Kidney tubule cell (primary cell): ENCODE measurements at regions not wholly inside any gene's neighbourhood (a gene's known extent, or its start where the extent isn't known, plus 50 kb on each side); places are given as distances from the start of the nearest gene placed in this dataset.

Source experiments
- DNase-seq: peaks from one replicate; pipeline ENCODE4 v3.0.0-alpha.2; 2018; ENCODE audit warnings: low spot score

DNA sequence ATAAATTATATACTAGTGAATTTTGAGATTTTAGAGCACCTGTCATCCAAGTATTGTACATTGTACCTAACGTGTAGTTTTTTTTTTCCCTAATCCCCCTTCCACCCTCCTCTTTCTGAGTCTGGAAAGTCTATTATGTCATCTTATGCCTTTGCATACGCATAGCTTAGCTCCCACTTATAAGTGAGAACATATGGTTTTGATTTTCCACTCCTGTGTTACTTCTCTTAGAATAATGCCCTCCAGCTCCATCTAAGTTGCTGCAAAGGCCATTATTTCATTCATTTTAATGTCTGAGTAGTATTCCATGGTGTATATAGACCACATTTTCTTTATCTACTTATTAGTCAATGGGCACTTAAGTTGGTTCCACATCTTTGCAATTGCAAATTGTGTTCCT, 177.0 kb upstream of the C16orf82 start:
- no peak for DNase-seq

DNA sequence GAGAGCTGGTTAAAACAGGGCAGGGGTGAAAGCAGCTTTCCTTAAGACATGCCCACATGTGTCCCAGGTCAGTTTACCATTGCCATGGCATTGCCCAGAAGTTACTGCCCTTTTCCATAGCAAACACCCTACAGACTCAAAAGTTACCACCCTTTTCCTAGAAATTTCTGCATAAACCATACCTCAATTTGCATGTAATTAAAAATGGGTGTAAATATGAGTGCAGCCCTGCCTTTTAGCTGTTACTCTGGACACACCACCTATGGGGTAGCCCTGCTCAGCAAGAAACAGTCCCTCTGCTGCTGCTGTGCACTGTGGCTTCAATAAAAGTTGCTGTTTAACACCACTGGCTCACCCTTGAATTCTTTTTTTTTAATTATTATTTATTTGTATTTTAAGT, 168.5 kb upstream of the C16orf82 start:
- DNase-seq, result no peak

GRCh38 chr16:26901196-26901861, 165.4 kb upstream of the C16orf82 start:
- no peak for DNase-seq

GRCh38 chr16:26901983-26902382, 164.7 kb upstream of the C16orf82 start:
- DNase-seq, result no peak

DNA sequence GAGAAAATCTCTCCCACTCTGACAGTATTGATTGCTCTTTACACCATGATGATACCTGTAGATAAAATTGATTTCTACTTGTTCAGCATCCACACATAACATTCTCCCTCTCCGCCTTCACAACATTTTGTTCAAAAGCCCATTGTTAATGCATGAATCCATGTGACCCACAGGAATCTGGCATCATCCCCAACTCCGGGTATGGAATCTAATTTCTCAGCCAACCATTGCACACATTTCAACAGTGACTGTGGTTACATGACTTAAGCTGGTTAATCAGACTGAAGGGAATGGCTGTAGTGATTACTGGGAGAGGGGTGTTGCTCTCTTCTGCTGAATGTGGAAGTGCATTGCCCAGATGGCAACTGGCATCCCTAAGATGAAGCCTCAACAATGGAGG, 161.4 kb upstream of the C16orf82 start:
- DNase-seq, result no peak

DNA sequence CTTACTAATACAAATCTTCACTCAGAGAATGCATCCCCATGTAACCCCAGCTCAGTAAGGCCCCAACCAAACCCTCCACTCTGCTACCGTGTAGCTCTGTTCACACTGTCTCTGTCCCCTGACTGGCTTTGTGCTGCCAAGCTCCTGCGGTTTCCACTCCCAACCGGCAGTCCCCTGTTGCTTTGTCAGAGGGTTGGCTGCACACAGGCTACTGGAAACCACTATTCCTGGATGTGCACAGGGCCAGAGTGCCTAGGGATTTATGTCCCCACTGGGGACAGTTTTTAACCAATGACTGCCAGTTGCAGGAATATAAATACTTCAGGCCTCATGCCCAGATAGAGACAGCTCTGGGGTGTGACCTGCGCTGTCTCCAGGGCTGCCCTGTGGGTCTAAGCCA, 157.1 kb upstream of the C16orf82 start:
- DNase-seq, result no peak

- no peak for DNase-seq
Observed at GRCh38 chr16:26911436-26911835, 155.3 kb upstream of the C16orf82 start.

DNA sequence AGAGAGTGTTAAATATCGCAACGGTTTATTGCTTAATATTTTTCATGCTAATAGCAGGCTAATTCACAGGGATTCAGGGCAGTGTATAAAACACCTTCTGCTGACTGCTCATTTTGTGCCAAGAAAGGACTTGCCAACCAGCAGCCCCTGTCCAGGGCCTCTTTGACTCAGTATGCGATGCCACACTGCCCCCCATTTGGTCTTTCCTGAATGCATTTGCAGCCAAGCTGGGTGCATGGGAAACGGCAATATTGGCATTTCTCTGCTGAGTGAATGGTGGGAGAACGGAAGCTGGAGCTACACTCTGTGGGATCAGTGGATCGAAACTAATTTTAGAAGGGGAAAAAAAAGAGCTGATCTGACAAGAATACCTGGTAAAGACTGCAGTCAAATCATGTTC, 152.9 kb upstream of the C16orf82 start:
- DNase-seq, result no peak

DNA sequence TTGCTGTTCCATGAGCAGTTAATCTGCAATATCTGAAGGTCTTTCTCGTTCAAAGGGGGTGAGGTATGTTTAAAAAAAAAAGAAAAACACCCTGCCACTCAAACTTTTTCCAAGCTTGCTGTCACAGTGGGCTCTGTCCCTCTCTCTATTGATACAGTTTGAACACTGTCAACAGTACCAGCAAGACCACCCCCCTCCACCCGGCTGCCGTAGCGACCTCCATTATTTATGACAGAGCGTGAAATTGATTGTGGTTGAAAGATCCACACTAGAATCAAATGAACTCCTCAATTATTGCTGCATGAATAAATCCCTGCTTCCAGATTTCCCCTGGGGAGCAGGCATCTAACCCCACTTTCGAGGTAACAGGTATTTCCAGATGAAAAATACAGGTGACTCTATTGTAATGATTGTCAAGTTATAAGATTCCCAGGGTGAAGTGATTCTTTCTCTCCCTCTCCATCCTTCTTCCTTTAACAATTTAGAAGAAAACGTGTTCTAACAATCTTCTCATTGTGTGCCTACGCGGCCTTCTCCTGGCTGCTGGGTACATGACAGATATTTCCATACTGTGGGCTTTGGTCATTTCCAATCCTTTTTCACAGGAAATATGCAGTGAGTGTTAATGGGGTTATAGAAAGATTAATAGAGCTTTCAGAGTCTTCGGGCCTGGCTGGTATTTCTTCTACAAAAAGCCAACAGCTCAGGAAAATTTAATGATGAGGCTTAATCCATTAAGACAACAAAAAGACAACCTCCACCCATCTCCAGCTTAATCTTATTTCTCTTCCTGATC, 135.7 kb upstream of the C16orf82 start:
- no peak for DNase-seq

DNA sequence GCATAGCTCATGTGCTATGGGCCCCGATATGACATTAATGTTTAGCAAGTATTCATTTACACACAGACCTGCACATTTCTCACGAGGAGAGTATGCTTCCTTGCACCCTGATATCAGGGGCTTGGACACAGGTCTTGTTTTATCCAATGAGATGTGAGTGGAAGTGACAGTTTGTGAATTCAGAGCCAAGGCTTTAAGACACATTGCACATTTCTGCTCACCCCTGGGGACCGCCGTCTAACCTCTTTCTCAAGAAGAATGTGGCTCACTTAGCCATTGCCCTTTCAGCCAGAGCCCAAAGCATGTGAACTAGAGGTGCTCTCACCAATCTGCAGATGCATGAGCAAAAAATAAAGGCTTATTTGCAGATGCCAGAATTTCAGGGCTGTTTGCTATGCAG, 116.1 kb upstream of the C16orf82 start:
- no peak for DNase-seq

DNA sequence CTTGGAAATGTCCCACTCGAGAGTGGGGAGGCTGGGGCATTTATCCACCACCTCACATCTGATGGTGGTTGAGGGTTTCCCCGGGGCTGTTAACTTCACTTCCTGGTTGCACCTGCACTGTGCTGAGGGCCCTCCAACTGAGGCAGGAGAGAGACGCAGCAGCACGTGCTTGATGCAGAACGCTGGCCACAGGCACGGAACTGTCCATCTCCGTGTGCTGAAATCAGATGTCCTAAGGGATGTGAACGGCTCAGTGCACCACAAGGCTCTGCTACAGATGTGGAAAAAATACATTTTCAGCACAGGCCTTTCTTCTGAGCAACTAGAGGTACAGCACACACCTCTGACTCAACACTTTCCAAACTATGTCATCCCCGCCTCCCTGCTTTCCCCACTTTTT, 114.8 kb upstream of the C16orf82 start:
- no peak for DNase-seq

DNA sequence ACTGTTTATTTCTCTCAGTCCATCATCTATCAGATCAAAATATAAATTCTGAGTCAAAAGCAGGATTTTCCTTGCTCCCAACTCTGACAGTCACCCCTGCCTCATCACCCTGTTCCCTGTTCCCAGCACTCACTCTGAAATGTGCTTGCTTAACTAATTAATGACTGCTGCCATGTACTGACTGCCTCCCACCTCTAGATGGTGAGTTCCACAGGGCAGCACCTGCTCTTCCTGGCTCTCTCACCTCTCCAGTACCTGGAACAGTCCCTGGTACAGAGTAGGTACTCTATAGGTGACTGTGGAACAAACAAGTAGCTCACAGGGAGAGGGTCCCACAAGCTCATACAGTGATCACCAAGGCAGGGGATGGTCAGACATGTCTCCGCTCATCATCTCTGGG, 114.3 kb upstream of the C16orf82 start:
- DNase-seq, result no peak

DNA sequence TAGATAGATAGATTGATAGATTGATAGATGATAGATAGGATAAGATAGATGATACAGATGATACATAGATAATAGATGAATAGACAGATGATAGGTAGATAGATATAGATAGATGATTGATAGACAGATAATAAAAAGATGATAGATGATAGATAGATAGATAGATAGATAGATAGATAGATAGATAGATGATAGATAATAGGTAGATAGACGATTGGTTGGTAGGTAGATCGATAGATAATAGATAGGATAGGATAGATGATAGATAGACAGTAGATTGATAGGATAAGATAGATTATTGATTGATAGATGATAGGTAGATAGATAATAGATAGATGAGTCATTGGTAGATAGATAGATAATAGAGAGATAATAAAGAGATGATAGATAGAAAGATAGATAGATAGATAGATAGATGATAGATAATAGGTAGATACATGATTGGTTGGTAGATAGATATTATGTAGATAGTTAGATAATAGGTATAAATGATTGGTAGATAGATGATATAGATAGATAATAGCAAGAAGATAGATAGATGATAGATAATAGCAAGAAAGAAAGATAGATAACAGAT, 109.4 kb upstream of the C16orf82 start:
- no peak for DNase-seq

- DNase-seq, result no peak
Observed at GRCh38 chr16:26959416-26960009, 107.2 kb upstream of the C16orf82 start.

- no peak for DNase-seq
Observed at GRCh38 chr16:26961459-26961858, 105.3 kb upstream of the C16orf82 start.

GRCh38 chr16:26963109-26963508, 103.6 kb upstream of the C16orf82 start:
- DNase-seq, result peak; percentile 4

DNA sequence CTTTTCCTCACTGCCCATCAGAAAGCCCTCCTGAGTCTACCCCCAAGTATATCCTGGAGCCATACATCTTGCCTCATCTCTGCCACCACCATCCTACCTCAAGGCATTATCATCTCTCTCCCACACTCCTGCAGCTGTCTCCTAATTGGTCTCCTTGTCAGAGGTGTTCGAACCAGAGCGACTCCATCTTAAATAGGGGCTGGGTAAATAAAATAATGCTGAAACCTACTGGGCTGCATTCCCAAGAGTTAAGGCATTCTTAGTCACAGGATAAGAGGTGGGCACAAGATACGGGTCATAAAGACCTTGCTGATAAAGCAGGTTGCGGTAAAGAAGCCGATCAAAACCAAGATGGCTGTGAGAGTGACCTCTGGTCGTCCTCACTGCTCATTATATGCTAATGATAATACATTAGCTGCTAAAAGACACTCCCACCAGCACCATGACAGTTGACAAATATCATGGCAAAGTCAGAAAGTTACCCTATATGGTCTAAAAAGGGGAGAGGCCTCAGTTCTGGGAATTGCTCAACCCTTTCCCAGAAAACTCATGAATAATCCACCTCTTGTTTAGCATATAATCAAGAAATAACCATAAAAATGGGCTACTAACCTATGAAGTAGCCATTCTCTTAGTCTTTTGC, 97.0 kb upstream of the C16orf82 start:
- DNase-seq, result no peak

DNA sequence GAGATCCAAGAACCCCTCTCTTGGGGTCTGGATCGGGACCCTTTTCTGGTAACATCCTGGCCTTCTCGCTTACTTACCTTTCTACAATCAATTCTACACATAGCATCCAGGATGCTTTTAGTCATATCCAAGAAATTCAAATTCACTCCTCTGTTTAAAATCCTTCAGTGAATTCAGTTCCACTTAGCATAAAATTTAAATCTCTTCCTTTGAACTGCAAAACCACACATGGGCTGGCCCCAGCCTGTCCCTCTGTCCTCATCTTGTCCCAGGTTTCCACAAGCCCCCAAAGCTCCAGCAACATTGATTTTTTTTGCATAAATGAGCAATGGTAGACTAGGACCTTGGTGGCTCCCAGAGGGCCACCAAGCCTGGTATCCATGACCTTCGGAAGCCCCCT, 96.4 kb upstream of the C16orf82 start:
- no peak for DNase-seq

DNA sequence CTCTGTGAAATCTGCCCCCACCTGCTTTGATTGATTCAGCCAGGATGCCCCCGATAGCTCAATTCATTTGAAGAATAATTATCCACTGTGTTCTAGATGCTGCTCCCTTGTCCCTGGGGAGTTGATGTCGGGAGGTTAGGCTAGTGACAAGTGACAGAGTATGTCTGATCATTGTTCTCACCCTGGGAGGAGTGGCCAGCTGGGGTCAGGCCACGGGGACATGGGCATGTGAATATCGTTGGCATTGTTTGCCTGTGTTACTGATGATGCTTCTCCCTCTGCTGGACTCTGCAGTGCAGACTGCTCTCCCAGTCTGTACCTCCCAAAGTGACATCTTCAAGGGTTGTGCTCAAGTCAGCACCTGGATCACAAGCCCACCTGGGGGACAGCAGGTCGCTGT, 89.9 kb upstream of the C16orf82 start:
- no peak for DNase-seq

- no peak for DNase-seq
Observed at GRCh38 chr16:26981266-26981938, 85.3 kb upstream of the C16orf82 start.

DNA sequence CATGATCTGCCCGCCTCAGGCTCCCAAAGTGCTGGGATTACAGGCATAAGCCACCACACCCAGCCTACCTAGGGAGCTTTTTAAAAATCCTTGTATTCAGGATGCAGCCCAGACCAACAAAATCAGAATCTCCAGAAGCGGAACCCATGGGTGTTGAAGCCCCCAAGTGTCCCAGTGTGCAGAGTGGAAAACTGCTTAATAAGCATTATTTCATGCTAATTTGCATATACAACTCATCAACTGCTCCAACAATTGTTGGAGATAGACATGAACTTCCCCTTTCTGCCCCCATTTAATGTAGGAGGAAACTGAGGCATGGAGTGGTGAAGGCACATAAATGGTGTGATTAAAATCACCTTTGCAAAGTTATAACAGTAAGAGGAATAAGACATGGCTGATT, 84.3 kb upstream of the C16orf82 start:
- no peak for DNase-seq

DNA sequence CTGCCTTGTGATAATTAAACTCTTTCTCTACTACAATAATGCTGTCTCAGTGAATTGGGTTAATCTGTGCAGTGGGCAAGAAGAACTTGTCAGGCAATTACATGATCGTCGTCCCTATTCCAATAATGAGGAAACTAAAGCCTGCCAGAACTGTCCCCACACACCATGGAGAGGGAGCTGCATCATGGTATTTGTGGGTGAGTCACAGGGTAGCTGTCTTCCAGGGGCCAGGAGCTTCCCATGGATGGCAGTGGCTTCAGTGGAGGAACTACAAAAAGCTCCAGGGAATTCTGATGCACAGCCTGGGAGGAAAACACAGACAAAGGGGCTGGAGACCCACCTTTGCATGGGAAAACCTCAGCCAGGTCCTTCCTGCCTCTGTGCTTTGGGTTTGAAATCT, 83.3 kb upstream of the C16orf82 start:
- DNase-seq, result peak; percentile 26
